Chondrocyte (in vitro differentiated cells): ENCODE measurements at regions not wholly inside any gene's neighbourhood (a gene's known extent, or its start where the extent isn't known, plus 50 kb on each side); places are given as distances from the start of the nearest gene placed in this dataset.

Experiments
- DNase-seq: peaks from one replicate; pipeline ENCODE4 v3.0.0; 2021; ENCODE audit warnings: mixed read lengths, low spot score
- H3K27ac Mint-ChIP-seq: one replicate; pipeline ENCODE4 v1.8.0; 2021; ENCODE audit warnings: mild to moderate bottlenecking, moderate library complexity, mixed read lengths; ENCODE audit not compliant: unreplicated experiment
- H3K27me3 Mint-ChIP-seq: 2 replicates; pipeline ENCODE4 v1.8.0; 2021; ENCODE audit warnings: low read depth, mixed read lengths
- H3K36me3 Mint-ChIP-seq: 2 replicates; pipeline ENCODE4 v1.8.0; 2021; ENCODE audit warnings: low read depth, mixed read lengths
- H3K4me1 Mint-ChIP-seq: 2 replicates; pipeline ENCODE4 v1.8.0; 2021; ENCODE audit warnings: low read depth, mild to moderate bottlenecking, mixed read lengths
- H3K4me3 Mint-ChIP-seq: one replicate; pipeline ENCODE4 v1.8.0; 2021; ENCODE audit warnings: mild to moderate bottlenecking, moderate library complexity, mixed read lengths; ENCODE audit not compliant: unreplicated experiment
- H3K9me3 Mint-ChIP-seq: 2 replicates; pipeline ENCODE4 v1.8.0; 2021; ENCODE audit warnings: low read depth, mixed read lengths
- TF ChIP-seq, protein P1 (sequence below): fragments of 200-600 bp; sonication (generic); IDR thresholded peaks from 2 replicates; pipeline ENCODE4 v1.5.0; 2021; ENCODE audit warnings: antibody characterized with exemption, mild to moderate bottlenecking, moderate library complexity

DNA sequence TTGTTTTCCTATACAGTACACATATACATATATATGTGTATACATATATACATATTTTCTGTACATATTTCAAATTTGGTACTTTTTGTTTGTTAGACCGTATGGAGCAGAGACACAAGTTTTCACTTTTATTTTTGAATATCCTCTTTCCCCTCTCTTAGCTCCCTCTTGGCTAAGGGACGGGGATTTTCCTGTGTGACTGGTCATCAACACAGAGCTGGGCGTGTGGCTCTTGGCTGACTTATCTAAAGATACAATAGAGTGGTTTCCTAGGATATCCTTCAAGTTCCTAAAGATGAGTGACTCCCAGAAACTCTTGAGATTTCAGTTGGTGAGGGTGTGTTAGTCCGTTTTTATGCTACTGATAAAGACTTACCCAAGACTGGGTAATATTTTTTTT is 1404.5 kb upstream of the TMEM132C start:
- TF ChIP-seq, protein P1, sequence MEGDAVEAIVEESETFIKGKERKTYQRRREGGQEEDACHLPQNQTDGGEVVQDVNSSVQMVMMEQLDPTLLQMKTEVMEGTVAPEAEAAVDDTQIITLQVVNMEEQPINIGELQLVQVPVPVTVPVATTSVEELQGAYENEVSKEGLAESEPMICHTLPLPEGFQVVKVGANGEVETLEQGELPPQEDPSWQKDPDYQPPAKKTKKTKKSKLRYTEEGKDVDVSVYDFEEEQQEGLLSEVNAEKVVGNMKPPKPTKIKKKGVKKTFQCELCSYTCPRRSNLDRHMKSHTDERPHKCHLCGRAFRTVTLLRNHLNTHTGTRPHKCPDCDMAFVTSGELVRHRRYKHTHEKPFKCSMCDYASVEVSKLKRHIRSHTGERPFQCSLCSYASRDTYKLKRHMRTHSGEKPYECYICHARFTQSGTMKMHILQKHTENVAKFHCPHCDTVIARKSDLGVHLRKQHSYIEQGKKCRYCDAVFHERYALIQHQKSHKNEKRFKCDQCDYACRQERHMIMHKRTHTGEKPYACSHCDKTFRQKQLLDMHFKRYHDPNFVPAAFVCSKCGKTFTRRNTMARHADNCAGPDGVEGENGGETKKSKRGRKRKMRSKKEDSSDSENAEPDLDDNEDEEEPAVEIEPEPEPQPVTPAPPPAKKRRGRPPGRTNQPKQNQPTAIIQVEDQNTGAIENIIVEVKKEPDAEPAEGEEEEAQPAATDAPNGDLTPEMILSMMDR: no peak
- no peak overlapping the region for H3K4me3 Mint-ChIP-seq
- no peaks in the 10 kb centered on the region for H3K36me3 Mint-ChIP-seq
- H3K27me3 Mint-ChIP-seq: no peaks in the 10 kb centered on the region
- DNase-seq: no peak
- H3K9me3 Mint-ChIP-seq: peaks cover 15% of the 10 kb centered on the region
- no peak overlapping the region for H3K27ac Mint-ChIP-seq
- H3K4me1 Mint-ChIP-seq: no peaks in the 10 kb centered on the region

DNA sequence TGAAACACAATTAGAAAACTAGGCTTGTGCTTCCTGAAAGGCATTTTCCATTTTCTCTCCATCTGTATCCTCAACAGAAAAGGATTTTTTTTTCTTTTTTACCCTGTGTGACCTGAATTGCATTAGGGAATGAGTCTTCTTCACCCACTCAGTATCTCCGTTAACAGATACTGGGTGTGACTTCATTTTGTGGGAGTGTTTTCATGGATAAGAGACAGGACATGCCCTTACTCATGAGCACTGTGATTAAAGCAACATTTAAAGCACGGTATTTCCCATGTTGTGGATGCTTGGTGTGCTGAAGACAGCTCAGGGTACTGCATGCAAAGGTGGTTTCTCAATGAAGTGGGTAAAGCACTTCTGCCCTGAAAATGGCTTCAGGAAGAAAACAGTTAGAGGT is 1397.3 kb upstream of the TMEM132C start:
- Mint-ChIP-seq H3K27ac (no peak overlapping the region), H3K4me1 (no peaks in the 10 kb centered on the region), H3K9me3 (peaks cover 8% of the 10 kb centered on the region), H3K27me3 (no peaks in the 10 kb centered on the region), H3K36me3 (no peaks in the 10 kb centered on the region), H3K4me3 (no peak overlapping the region)
- TF ChIP-seq, protein P1: no peak
- DNase-seq: no peak

DNA sequence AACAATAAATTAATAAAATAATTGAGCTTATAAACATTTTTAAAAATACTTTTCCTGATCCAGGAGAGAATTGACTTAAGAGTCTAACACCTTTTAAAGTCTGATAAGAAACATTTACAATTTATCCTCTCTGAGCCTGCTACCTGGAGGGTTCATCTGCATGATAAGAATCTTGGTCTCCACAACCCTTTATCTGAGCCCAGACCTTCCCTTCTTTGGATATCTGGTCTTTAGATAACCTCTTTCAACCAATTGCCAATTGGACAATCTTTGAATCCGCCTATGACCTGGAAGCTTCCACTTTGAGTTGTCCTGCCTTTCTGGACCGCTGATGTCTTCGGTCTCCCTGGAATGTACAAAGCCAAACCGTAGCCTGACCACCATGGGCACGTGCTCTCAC is 1393.3 kb upstream of the TMEM132C start:
- TF ChIP-seq, protein P1: no peak
- no peak for DNase-seq
- Mint-ChIP-seq H3K9me3 (peaks cover 6% of the 10 kb centered on the region), H3K27ac (no peak overlapping the region), H3K36me3 (no peaks in the 10 kb centered on the region), H3K4me1 (no peaks in the 10 kb centered on the region), H3K4me3 (no peak overlapping the region), H3K27me3 (peaks cover 2% of the 10 kb centered on the region)

DNA sequence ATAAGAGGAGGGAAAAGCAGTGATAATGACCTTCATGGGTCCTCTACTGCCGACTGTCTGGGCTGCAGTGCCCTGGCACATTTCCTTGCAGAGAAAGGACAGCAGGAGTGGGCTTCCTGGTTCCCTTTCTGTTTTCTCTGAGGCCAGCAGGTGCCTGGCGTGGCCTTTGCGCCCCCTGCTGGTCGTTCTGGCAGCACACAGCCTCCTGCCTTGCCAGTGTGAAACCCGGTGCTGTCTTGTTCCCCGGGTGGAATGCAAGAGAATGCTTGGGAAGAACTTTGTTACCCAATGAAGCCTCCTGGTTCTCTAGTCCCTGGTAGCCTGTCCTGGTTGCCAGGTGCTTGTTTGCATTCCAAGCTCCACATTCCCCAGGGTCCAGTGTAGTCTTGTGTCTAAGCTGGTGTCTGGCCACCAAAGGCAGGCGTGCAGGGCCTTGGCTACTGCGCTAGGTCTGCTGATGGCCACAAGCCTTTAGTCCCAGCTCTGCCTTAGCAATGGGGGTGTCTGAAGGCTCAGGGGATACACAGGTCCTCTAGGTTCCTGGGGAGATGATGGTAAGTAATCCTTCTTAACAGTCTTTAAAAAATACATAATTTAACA is 1392.4 kb upstream of the TMEM132C start:
- peaks cover 2% of the 10 kb centered on the region for H3K27me3 Mint-ChIP-seq
- DNase-seq: no peak

DNA sequence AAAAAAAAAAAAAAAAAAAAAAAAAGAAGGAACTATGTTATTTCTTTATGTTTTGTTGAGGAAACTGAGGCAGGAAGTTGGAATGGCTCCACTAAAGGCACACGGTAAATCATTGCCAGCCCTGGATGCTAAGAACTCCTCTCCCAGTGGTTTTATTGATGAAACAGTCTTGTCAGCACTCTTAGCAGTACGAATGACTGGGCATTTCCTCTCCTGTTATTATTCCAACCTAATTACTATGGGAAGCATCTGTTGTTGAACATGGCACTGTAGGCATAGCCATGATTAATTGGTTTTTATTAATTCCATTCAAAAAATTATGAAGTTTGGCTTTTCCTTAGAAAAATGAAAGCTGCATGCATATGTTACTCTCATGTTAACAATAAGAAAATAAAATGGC is 1387.1 kb upstream of the TMEM132C start:
- no peak for DNase-seq
- H3K9me3 Mint-ChIP-seq: peaks cover 6% of the 10 kb centered on the region
- no peak overlapping the region for H3K4me3 Mint-ChIP-seq
- no peaks in the 10 kb centered on the region for H3K36me3 Mint-ChIP-seq
- no peaks in the 10 kb centered on the region for H3K4me1 Mint-ChIP-seq
- H3K27ac Mint-ChIP-seq: no peak overlapping the region
- TF ChIP-seq, protein P1: no peak
- peaks cover 2% of the 10 kb centered on the region for H3K27me3 Mint-ChIP-seq

More for the DNA sequence above, 1392.4 kb upstream of the TMEM132C start:
- Mint-ChIP-seq H3K36me3 (no peaks in the 10 kb centered on the region), H3K9me3 (peaks cover 6% of the 10 kb centered on the region), H3K4me1 (no peaks in the 10 kb centered on the region), H3K4me3 (no peak overlapping the region), H3K27ac (no peak overlapping the region)
- TF ChIP-seq, protein P1: peak; percentile 77
